DMS 273 (cell line): ENCODE measurements at regions not wholly inside any gene's neighbourhood (a gene's known extent, or its start where the extent isn't known, plus 50 kb on each side); places are given as distances from the start of the nearest gene placed in this dataset.

Experiments used
- DNase-seq: peaks from one replicate; lab custom pipeline; 2025; ENCODE audit not compliant: unreplicated experiment; lab: John Stamatoyannopoulos, UW

- no peak for DNase-seq
Measured at GRCh38 chr4:74612837-74613236, 167.9 kb downstream of the AREG start.

GRCh38 chr4:74613266-74613665, 168.3 kb downstream of the AREG start:
- DNase-seq, result no peak

GRCh38 chr4:74615411-74615810, 170.5 kb downstream of the AREG start:
- no peak for DNase-seq

GRCh38 chr4:74618166-74618565, 173.2 kb downstream of the AREG start:
- DNase-seq, result no peak

GRCh38 chr4:74618659-74619058, 173.7 kb downstream of the AREG start:
- no peak for DNase-seq

- no peak for DNase-seq
Measured at GRCh38 chr4:74619931-74620702, 174.2 kb downstream of the BTC start.

GRCh38 chr4:74621616-74622015, 172.7 kb downstream of the BTC start:
- no peak for DNase-seq

GRCh38 chr4:74623041-74623440, 171.3 kb downstream of the BTC start:
- peak; percentile 42 for DNase-seq

GRCh38 chr4:74624351-74625151, 169.8 kb downstream of the BTC start:
- no peak for DNase-seq

GRCh38 chr4:74625981-74626380, 168.3 kb downstream of the BTC start:
- no peak for DNase-seq

GRCh38 chr4:74627093-74627492, 167.2 kb downstream of the BTC start:
- no peak for DNase-seq

- no peak for DNase-seq
Measured at GRCh38 chr4:74627504-74627903, 166.8 kb downstream of the BTC start.

GRCh38 chr4:74628852-74629620, 165.3 kb downstream of the BTC start:
- no peak for DNase-seq

GRCh38 chr4:74630551-74630950, 163.8 kb downstream of the BTC start:
- DNase-seq, result no peak

- no peak for DNase-seq
Measured at GRCh38 chr4:74631338-74631737, 163.0 kb downstream of the BTC start.

GRCh38 chr4:74631988-74632387, 162.3 kb downstream of the BTC start:
- DNase-seq, result no peak

- DNase-seq, result peak; percentile 1
Measured at GRCh38 chr4:74632634-74633033, 161.7 kb downstream of the BTC start.

- no peak for DNase-seq
Measured at GRCh38 chr4:74635074-74635473, 159.2 kb downstream of the BTC start.

GRCh38 chr4:74635490-74636123, 158.7 kb downstream of the BTC start:
- no peak for DNase-seq

- peak; percentile 7 for DNase-seq
Measured at GRCh38 chr4:74638001-74638400, 156.3 kb downstream of the BTC start.

GRCh38 chr4:74638689-74639088, 155.6 kb downstream of the BTC start:
- no peak for DNase-seq
